Activated naive CD8-positive, alpha-beta T cell treated with anti-CD3 and anti-CD28 coated beads, Interleukin-2, amount 50 U/mL, for 24 hours (primary cell): ENCODE measurements at regions not wholly inside any gene's neighbourhood (a gene's known extent, or its start where the extent isn't known, plus 50 kb on each side); places are given as distances from the start of the nearest gene placed in this dataset.

Experiments used
- ATAC-seq: fragments of 150-1000 bp; cut with Tn5 transposase; one replicate; pipeline ENCODE4 v1.10.0; 2021
- DNase-seq: peaks from one replicate; pipeline ENCODE4 v3.0.0; 2021
- H3K27ac Mint-ChIP-seq: one replicate; pipeline ENCODE4 v1.8.0; 2021; ENCODE audit warnings: mild to moderate bottlenecking, mixed read lengths
- H3K27me3 Mint-ChIP-seq: one replicate; pipeline ENCODE4 v1.8.0; 2021; ENCODE audit warnings: mixed read lengths
- H3K36me3 Mint-ChIP-seq: one replicate; pipeline ENCODE4 v1.8.0; 2021; ENCODE audit warnings: low read depth, mixed read lengths
- H3K4me1 Mint-ChIP-seq: one replicate; pipeline ENCODE4 v1.8.0; 2021; ENCODE audit warnings: mixed read lengths
- H3K4me3 Mint-ChIP-seq: one replicate; pipeline ENCODE4 v1.8.0; 2021; ENCODE audit warnings: mild to moderate bottlenecking, moderate library complexity, mixed read lengths
- H3K9me3 Mint-ChIP-seq: one replicate; pipeline ENCODE4 v1.8.0; 2021; ENCODE audit warnings: mixed read lengths

- Mint-ChIP-seq H3K9me3 (no peaks in the 10 kb centered on the region), H3K36me3 (no peaks in the 10 kb centered on the region), H3K27ac (no peak overlapping the region), H3K4me1 (no peaks in the 10 kb centered on the region), H3K4me3 (no peak overlapping the region), H3K27me3 (peaks cover 4% of the 10 kb centered on the region)
- DNase-seq (no peak), ATAC-seq (no peak)
Measured at GRCh38 chr18:45164551-45164950, 450.7 kb upstream of the SLC14A2 start.

- no peaks in the 10 kb centered on the region for H3K36me3 Mint-ChIP-seq
- no peaks in the 10 kb centered on the region for H3K9me3 Mint-ChIP-seq
- no peak overlapping the region for H3K4me3 Mint-ChIP-seq
- DNase-seq (no peak), ATAC-seq (no peak)
- no peaks in the 10 kb centered on the region for H3K27me3 Mint-ChIP-seq
- no peak overlapping the region for H3K27ac Mint-ChIP-seq
- H3K4me1 Mint-ChIP-seq = no peaks in the 10 kb centered on the region
Measured at GRCh38 chr18:45165176-45165713, 450.0 kb upstream of the SLC14A2 start.

DNA sequence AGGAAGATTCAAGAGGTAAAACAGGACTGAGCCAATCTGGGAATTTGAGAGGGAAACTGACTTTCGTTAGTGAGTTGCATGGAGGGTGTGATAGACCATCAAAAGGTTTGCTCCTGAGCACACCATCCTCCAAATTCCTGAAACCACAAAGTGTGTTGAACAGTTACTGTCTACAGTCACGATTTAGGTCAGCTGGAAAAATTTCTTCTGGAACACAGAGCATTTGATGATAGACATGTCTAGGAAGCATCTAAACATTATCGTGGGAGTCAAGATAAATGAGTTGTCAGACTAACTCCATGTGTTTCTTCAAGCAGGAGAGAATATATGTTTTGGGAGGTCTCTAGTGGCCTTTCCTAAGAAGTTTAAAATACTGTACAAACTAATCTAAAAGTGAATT lies 449.4 kb upstream of the SLC14A2 start:
- no peak for DNase-seq
- no peaks in the 10 kb centered on the region for H3K36me3 Mint-ChIP-seq
- H3K4me3 Mint-ChIP-seq = no peak overlapping the region
- H3K4me1 Mint-ChIP-seq = no peaks in the 10 kb centered on the region
- no peak overlapping the region for H3K27ac Mint-ChIP-seq
- no peak for ATAC-seq
- H3K27me3 Mint-ChIP-seq = no peaks in the 10 kb centered on the region
- no peaks in the 10 kb centered on the region for H3K9me3 Mint-ChIP-seq

- DNase-seq = no peak
- Mint-ChIP-seq H3K4me1 (no peaks in the 10 kb centered on the region), H3K4me3 (no peak overlapping the region), H3K9me3 (no peaks in the 10 kb centered on the region), H3K36me3 (no peaks in the 10 kb centered on the region), H3K27me3 (no peaks in the 10 kb centered on the region), H3K27ac (no peak overlapping the region)
- no peak for ATAC-seq
Measured at GRCh38 chr18:45166341-45166835, 448.9 kb upstream of the SLC14A2 start.

DNA sequence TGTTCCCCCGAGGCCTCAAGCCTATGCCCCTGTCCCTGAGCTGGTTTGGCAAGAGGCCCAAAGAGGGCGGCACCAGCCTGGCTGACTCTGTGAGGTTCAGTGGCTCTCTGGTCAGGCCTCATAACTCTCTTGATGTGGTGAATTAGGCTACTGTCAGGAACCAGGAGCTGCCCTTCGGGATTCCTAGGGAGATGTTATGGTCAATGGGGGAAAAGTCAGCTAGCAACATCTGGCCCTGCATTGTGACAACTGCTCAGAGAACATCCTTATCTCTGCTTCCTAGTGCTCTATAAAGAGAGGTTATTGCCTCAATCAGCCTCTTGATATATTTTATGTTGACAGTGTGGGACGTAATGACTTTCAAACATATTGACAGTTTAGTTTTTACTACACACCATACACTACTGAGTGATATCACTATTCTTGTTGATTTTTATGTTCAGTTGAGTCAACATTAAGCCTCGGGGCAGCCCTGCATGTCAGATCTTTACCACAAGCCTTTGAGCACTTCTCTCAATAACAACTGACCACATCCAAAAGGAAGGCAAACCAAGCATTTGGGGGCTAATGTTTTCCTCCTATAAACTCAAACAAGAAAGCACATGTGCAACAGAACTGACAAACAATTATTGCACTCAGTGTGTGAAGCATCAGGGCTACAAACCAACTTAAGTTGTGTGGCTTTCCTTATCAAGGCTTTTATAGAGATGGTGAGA lies 448.3 kb upstream of the SLC14A2 start:
- no peak for ATAC-seq
- no peak for DNase-seq
- no peak overlapping the region for H3K27ac Mint-ChIP-seq
- H3K36me3 Mint-ChIP-seq = no peaks in the 10 kb centered on the region
- H3K27me3 Mint-ChIP-seq = no peaks in the 10 kb centered on the region
- no peaks in the 10 kb centered on the region for H3K9me3 Mint-ChIP-seq
- no peak overlapping the region for H3K4me3 Mint-ChIP-seq
- H3K4me1 Mint-ChIP-seq = no peaks in the 10 kb centered on the region

GRCh38 chr18:45167631-45168280 lies 447.5 kb upstream of the SLC14A2 start:
- H3K4me1 Mint-ChIP-seq = no peaks in the 10 kb centered on the region
- no peaks in the 10 kb centered on the region for H3K36me3 Mint-ChIP-seq
- H3K9me3 Mint-ChIP-seq = no peaks in the 10 kb centered on the region
- ATAC-seq = no peak
- no peak overlapping the region for H3K27ac Mint-ChIP-seq
- no peaks in the 10 kb centered on the region for H3K27me3 Mint-ChIP-seq
- H3K4me3 Mint-ChIP-seq = no peak overlapping the region
- no peak for DNase-seq

- H3K4me1 Mint-ChIP-seq = no peaks in the 10 kb centered on the region
- H3K4me3 Mint-ChIP-seq = no peak overlapping the region
- H3K27me3 Mint-ChIP-seq = no peaks in the 10 kb centered on the region
- ATAC-seq (no peak), DNase-seq (no peak)
- H3K27ac Mint-ChIP-seq = no peak overlapping the region
- no peaks in the 10 kb centered on the region for H3K36me3 Mint-ChIP-seq
- H3K9me3 Mint-ChIP-seq = no peaks in the 10 kb centered on the region
Measured at GRCh38 chr18:45168866-45169600, 446.2 kb upstream of the SLC14A2 start.

DNA sequence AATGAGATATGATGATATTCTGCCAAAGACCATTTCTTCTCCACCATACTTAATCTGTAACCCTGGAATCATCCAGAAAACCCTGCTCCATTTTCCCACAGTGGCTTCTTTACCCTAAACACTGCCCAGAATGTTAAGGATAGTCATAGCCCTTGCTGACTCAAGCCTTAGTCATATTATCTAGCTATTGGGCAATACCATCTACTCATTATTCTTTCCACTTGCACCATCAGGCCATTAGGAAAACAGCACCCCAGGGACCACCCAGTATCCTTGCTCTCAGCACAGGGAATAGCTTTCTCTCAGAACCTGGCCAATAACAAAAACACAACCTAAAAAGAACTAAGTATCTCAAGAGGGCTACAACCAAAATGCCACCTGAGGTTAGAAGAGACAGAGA lies 445.7 kb upstream of the SLC14A2 start:
- no peak overlapping the region for H3K4me3 Mint-ChIP-seq
- no peak for DNase-seq

DNA sequence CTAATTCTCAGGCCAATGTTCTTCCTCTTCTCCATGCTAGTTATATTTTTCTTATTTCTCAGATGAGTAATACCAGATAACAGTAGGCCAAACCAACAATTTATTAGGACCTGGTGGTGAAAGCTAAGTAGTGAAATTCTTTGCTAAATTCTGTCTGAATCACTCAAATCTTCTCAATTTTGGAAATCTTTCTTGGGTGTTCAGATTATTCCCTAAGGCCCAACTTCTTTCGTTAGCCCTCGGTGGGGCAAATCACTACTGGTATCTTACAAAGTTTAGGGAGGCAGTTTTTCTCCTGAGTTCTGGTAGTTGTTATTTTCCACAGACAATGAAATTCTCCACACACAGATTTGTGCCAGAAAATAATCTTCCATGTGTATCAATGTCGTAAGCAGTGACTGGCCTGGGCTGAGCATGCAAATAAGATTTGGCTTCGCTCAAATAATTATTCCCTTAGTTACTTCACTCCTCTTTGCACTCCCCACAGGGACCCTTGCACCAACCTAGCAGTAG lies 443.5 kb upstream of the SLC14A2 start:
- H3K36me3 Mint-ChIP-seq = no peaks in the 10 kb centered on the region
- no peak for ATAC-seq
- H3K9me3 Mint-ChIP-seq = no peaks in the 10 kb centered on the region
- DNase-seq = no peak
- H3K4me3 Mint-ChIP-seq = no peak overlapping the region
- no peaks in the 10 kb centered on the region for H3K27me3 Mint-ChIP-seq
- H3K27ac Mint-ChIP-seq = no peak overlapping the region
- no peaks in the 10 kb centered on the region for H3K4me1 Mint-ChIP-seq

More for the DNA sequence above, 445.7 kb upstream of the SLC14A2 start:
- H3K4me1 Mint-ChIP-seq = no peaks in the 10 kb centered on the region
- H3K27me3 Mint-ChIP-seq = no peaks in the 10 kb centered on the region
- no peaks in the 10 kb centered on the region for H3K9me3 Mint-ChIP-seq
- no peak for ATAC-seq
- no peak overlapping the region for H3K27ac Mint-ChIP-seq
- no peaks in the 10 kb centered on the region for H3K36me3 Mint-ChIP-seq

GRCh38 chr18:45173327-45173726 lies 441.9 kb upstream of the SLC14A2 start:
- no peaks in the 10 kb centered on the region for H3K9me3 Mint-ChIP-seq
- H3K4me1 Mint-ChIP-seq = no peaks in the 10 kb centered on the region
- H3K27me3 Mint-ChIP-seq = no peaks in the 10 kb centered on the region
- H3K36me3 Mint-ChIP-seq = no peaks in the 10 kb centered on the region
- DNase-seq (no peak), ATAC-seq (no peak)
- H3K27ac Mint-ChIP-seq = no peak overlapping the region
- H3K4me3 Mint-ChIP-seq = no peak overlapping the region

DNA sequence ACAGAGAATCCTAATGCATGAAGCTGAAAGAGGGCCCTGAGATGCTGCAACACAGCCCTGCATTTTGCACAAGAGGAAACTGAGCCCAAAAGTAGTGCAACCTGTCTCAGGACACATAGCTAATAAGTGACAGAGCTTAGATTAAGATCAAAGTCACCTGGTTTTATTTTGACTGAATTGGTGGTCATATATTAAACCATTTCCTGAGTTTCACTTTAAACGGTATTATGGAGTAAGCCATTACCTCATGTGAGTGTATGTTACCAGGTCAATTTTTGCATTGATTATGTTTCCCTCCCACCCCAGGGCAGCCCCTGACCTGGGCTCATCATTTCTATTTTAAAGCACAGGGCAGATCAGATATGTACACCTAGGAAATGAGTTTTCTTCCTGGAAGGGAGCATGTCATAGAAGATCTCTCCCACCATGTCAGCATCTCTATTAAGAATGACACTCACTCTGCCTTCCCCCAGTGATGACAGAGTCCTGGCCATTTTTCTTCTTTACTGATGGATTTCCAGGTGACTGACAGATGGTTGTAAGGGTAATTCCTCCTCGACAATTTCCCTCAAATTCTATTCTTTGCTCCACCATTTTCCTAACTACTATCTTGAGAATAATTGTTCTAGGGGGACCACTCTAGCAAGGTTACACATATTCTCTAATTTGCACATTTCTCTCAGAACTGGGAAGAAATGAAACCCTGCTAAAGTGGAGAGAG lies 441.3 kb upstream of the SLC14A2 start:
- Mint-ChIP-seq H3K27me3 (no peaks in the 10 kb centered on the region), H3K4me1 (no peaks in the 10 kb centered on the region), H3K4me3 (no peak overlapping the region), H3K9me3 (no peaks in the 10 kb centered on the region), H3K36me3 (no peaks in the 10 kb centered on the region), H3K27ac (no peak overlapping the region)
- ATAC-seq (no peak), DNase-seq (no peak)

- H3K27ac Mint-ChIP-seq = no peak overlapping the region
- no peaks in the 10 kb centered on the region for H3K36me3 Mint-ChIP-seq
- H3K4me1 Mint-ChIP-seq = no peaks in the 10 kb centered on the region
- no peak overlapping the region for H3K4me3 Mint-ChIP-seq
- DNase-seq (no peak), ATAC-seq (no peak)
- peaks cover 2% of the 10 kb centered on the region for H3K27me3 Mint-ChIP-seq
- H3K9me3 Mint-ChIP-seq = no peaks in the 10 kb centered on the region
Measured at GRCh38 chr18:45174629-45175136, 440.6 kb upstream of the SLC14A2 start.

DNA sequence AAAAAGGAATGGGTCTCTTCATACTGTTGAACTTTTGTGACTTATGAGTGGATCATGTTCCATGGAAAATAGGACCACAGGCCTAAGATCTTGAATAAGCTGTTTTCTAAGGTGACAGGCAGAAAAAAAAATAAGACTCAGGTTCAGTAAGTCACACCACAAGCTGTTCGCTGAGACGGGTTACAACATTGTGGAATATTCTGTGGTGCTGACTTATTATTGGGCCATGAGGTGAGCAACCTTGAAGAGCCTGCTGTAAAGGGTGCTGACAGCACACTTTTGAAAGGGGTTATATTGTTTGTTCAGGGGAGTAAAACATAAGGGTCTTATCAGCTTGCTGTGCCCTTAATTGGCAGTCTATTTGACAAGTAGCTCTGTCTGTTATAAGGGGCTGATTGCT lies 439.8 kb upstream of the SLC14A2 start:
- no peak for DNase-seq
- no peaks in the 10 kb centered on the region for H3K9me3 Mint-ChIP-seq
- H3K4me3 Mint-ChIP-seq = no peak overlapping the region
- no peak overlapping the region for H3K27ac Mint-ChIP-seq
- ATAC-seq = no peak
- no peaks in the 10 kb centered on the region for H3K36me3 Mint-ChIP-seq
- H3K27me3 Mint-ChIP-seq = peaks cover 2% of the 10 kb centered on the region
- no peaks in the 10 kb centered on the region for H3K4me1 Mint-ChIP-seq

DNA sequence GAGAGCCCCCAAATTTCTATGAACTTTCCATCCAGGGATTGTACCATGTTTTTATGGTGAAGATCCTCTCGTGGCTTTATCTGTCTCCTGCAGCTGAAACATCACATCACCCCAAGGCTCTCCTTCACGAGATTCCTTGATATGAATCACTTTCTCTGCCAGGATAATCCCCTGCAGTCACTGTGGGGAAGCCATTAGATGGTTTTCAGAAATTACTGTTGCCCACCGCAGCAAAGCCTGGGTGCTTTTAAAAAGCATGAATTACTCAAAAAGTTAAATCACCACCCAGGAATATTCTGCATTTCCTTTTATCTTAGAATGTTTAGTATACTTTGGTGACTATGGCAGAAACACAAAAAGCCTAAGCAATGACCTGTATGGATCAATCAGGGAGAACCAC lies 428.4 kb upstream of the SLC14A2 start:
- Mint-ChIP-seq H3K4me1 (no peaks in the 10 kb centered on the region), H3K27ac (no peak overlapping the region), H3K36me3 (no peaks in the 10 kb centered on the region), H3K4me3 (no peak overlapping the region), H3K27me3 (no peaks in the 10 kb centered on the region), H3K9me3 (no peaks in the 10 kb centered on the region)
- ATAC-seq (no peak), DNase-seq (no peak)
